IMR-90 (cell line): ENCODE measurements at regions not wholly inside any gene's neighbourhood (a gene's known extent, or its start where the extent isn't known, plus 50 kb on each side); places are given as distances from the start of the nearest gene placed in this dataset.

ENCODE experiments used
- ATAC-seq: fragments of 200-7000 bp; cut with Tn5 transposase; 2 replicates; pipeline ENCODE4 v1.9.1; 2020; ENCODE audit warnings: low read depth, mild to moderate bottlenecking, moderate library complexity
- BruUV-seq: library from RNA; stranded (reverse); fragments of 400-500 nt; replicated peaks from 2 replicates; lab custom pipeline; 2021; lab: Mats Ljungman, UMichigan
- CTCF ChIA-PET: fragments of 300-600 bp; formaldehyde crosslinking; extraction: SDS; loops from one replicate; lab custom pipeline; 2021; ENCODE audit warnings: antibody characterized with exemption; lab: Yijun Ruan, JAX
- POLR2A ChIA-PET: fragments of 300-600 bp; sonication (Branson Sonifier 250); formaldehyde crosslinking; loops from one replicate; lab custom pipeline; 2022; ENCODE audit warnings: antibody characterized with exemption; ENCODE audit not compliant: unreplicated experiment; lab: Charles Lee
- DNase-seq: peaks from one replicate; pipeline ENCODE4 v3.0.0; 2013
- H2AFZ ChIP-seq: replicated peaks from 2 replicates; pipeline ENCODE3; 2013; ENCODE audit warnings: low read length, mild to moderate bottlenecking; ENCODE audit not compliant: poor library complexity
- H2AK5ac ChIP-seq: 2 replicates; pipeline ENCODE4 v1.6.1; 2013; ENCODE audit warnings: low read depth, low read length, inconsistent platforms
- H2AK9ac ChIP-seq: replicated peaks from 2 replicates; pipeline ENCODE3; 2013; ENCODE audit warnings: mild to moderate bottlenecking, low read depth, low read length, moderate library complexity; ENCODE audit not compliant: poor library complexity
- H2BK120ac ChIP-seq: 2 replicates; pipeline ENCODE4 v1.6.1; 2013; ENCODE audit warnings: low read depth, low read length, inconsistent platforms
- H2BK15ac ChIP-seq: 3 replicates; pipeline ENCODE4 v1.6.1; 2013; ENCODE audit warnings: low read depth, low read length, inconsistent platforms
- H2BK20ac ChIP-seq: 2 replicates; pipeline ENCODE4 v1.6.1; 2013; ENCODE audit warnings: low read depth, mild to moderate bottlenecking, inconsistent platforms, low read length, moderate library complexity
- H2BK5ac ChIP-seq: 2 replicates; pipeline ENCODE4 v1.6.1; 2013; ENCODE audit warnings: mild to moderate bottlenecking, low read depth, low read length, inconsistent platforms; ENCODE audit not compliant: poor library complexity, severe bottlenecking
- H3K14ac ChIP-seq: replicated peaks from 2 replicates; pipeline ENCODE4 v1.6.1; 2013; ENCODE audit warnings: low read depth, low read length, inconsistent platforms
- H3K18ac ChIP-seq: 2 replicates; pipeline ENCODE4 v1.6.1; 2013; ENCODE audit warnings: low read depth, low read length, control low read depth
- H3K23ac ChIP-seq: 2 replicates; pipeline ENCODE4 v1.6.1; 2013; ENCODE audit warnings: low read depth, low read length, inconsistent platforms
- H3K27ac ChIP-seq: 2 replicates; pipeline ENCODE4 v1.5.1; 2013; ENCODE audit warnings: mild to moderate bottlenecking, control low read depth, low read length; ENCODE audit not compliant: insufficient read depth
- H3K27me3 ChIP-seq: 2 replicates; pipeline ENCODE4 v1.6.1; 2013; ENCODE audit warnings: low read length; ENCODE audit not compliant: control insufficient read depth, insufficient read depth
- H3K36me3 ChIP-seq: 2 replicates; pipeline ENCODE4 v1.6.1; 2013; ENCODE audit warnings: low read length, mixed read lengths; ENCODE audit not compliant: control insufficient read depth, insufficient read depth
- H3K4ac ChIP-seq: 2 replicates; pipeline ENCODE4 v1.6.1; 2013; ENCODE audit warnings: low read depth, low read length, inconsistent platforms
- H3K4me1 ChIP-seq: 2 replicates; pipeline ENCODE4 v1.6.1; 2013; ENCODE audit warnings: low read length, mixed read lengths; ENCODE audit not compliant: control insufficient read depth, insufficient read depth
- H3K4me2 ChIP-seq: 2 replicates; pipeline ENCODE4 v1.6.1; 2013; ENCODE audit warnings: low read depth, mild to moderate bottlenecking, control low read depth, low read length, moderate library complexity
- H3K4me3 ChIP-seq: 2 replicates; pipeline ENCODE4 v1.5.1; 2013; ENCODE audit warnings: low read depth, mild to moderate bottlenecking, control low read depth, low read length, moderate library complexity; ENCODE audit not compliant: insufficient read depth
- H3K56ac ChIP-seq: 2 replicates; pipeline ENCODE4 v1.6.1; 2013; ENCODE audit warnings: low read length, inconsistent platforms; ENCODE audit not compliant: insufficient read depth; ENCODE audit errors: extremely low read depth
- H3K79me1 ChIP-seq, 2 experiments: 2 replicates each; pipeline ENCODE4 v1.6.1; 2013; ENCODE audit warnings: low read length in 2 of 2, inconsistent platforms in 1 of 2, low read depth in 1 of 2
- H3K9ac ChIP-seq: 2 replicates; pipeline ENCODE4 v1.6.1; 2013; ENCODE audit warnings: low read depth, low read length, control low read depth
- H3K9me1 ChIP-seq: 2 replicates; pipeline ENCODE4 v1.6.1; 2013; ENCODE audit warnings: low read length, inconsistent platforms; ENCODE audit not compliant: insufficient read depth
- H3K9me3 ChIP-seq: 2 replicates; pipeline ENCODE4 v1.6.1; 2013; ENCODE audit warnings: low read length; ENCODE audit not compliant: control insufficient read depth, insufficient read depth
- H4K20me1 ChIP-seq: 2 replicates; pipeline ENCODE4 v1.6.1; 2013; ENCODE audit warnings: low read length, inconsistent platforms; ENCODE audit not compliant: insufficient read depth
- H4K5ac ChIP-seq: 2 replicates; pipeline ENCODE4 v1.6.1; 2013; ENCODE audit warnings: mild to moderate bottlenecking, low read depth, low read length, control low read depth
- H4K8ac ChIP-seq, 2 experiments: 2 replicates each; pipeline ENCODE4 v1.6.1; 2013; ENCODE audit warnings: low read depth in 2 of 2, low read length in 2 of 2, control low read depth in 1 of 2, inconsistent platforms in 1 of 2
- H4K91ac ChIP-seq: 2 replicates; pipeline ENCODE4 v1.6.1; 2013; ENCODE audit warnings: low read depth, low read length, inconsistent platforms; ENCODE audit not compliant: insufficient read depth
- CTCF ChIP-seq: conservative IDR thresholded peaks from 2 replicates; pipeline ENCODE4 v1.5.1; 2012; ENCODE audit warnings: mild to moderate bottlenecking, low read depth, low read length, improper control_type of control experiment
- MXI1 ChIP-seq: IDR thresholded peaks from 2 replicates; pipeline ENCODE4 v1.6.1; 2012; ENCODE audit warnings: low read depth, mild to moderate bottlenecking, low read length, moderate library complexity, borderline replicate concordance
- WGBS, 2 experiments: methylation state at CpG; one replicate each; pipeline versions ENCODE4 v1.1.5 to v1.1.7; 2013; ENCODE audit warnings: missing lambda C conversion rate in 2 of 2; ENCODE audit not compliant: insufficient read length in 1 of 2; ENCODE audit errors: extremely low coverage in 2 of 2; 5-methylcytosine and 5-hydroxymethylcytosine counted together
- dilution Hi-C: fragments of 300-500 bp; cut with HindIII; formaldehyde crosslinking; loops from one replicate; pipeline ENCODE4 v1.14.3; 2018; ENCODE audit warnings: low sequenced_read_pairs; ENCODE audit not compliant: unreplicated experiment
- in situ Hi-C: fragments of 300-500 bp; cut with MboI; formaldehyde crosslinking; loops from 3 replicates; pipeline ENCODE4 v1.14.3; 2019; ENCODE audit warnings: low sequenced_read_pairs, inconsistent platforms, mixed read lengths
- intact Hi-C: fragments of 100-400 bp; cut with micrococcal nuclease; formaldehyde crosslinking; loops from 2 replicates; pipeline ENCODE4 v1.10.0; 2022

- in situ Hi-C loops: no loop called here
- peak; percentile 33 for DNase-seq
- BruUV-seq: no TSS peak
- ATAC-seq: peak; percentile 45
- no peak overlapping the region for H3K14ac ChIP-seq
- H2AK9ac ChIP-seq: no peak overlapping the region
- peak overlapping the region; percentile 44 for H2BK20ac ChIP-seq
- 0 out of 4 replicates have a peak overlapping the region, but pooled peaks of 1 of the 2 experiments have one; percentile 4 for H4K8ac ChIP-seq
- H3K79me1 ChIP-seq: no peaks in the 10 kb centered on the region
- H4K5ac ChIP-seq: no peak overlapping the region
- peaks cover 4% of the 10 kb centered on the region; the same call in 1 of the 2 replicates for H3K4me1 ChIP-seq
- ChIA-PET CTCF (interaction anchor here (0.6 to 1.4 kb wide), 3 partner anchors 140 to 1948 kb away, joined by 3 read pairs; partner anchors contain the start of gene GMNC), POLR2A (no interaction called here)
- H3K27ac ChIP-seq: peak overlapping the region; percentile 29; the same call in 1 of the 2 replicates
- H3K27me3 ChIP-seq: no peaks in the 10 kb centered on the region
- no peaks in the 10 kb centered on the region for H4K20me1 ChIP-seq
- no peak overlapping the region for H3K4me2 ChIP-seq
- H4K91ac ChIP-seq: no peak overlapping the region
- H3K4ac ChIP-seq: no peak overlapping the region
- TF ChIP-seq MXI1: no peak
- TF ChIP-seq CTCF: no peak
- H3K9ac ChIP-seq: no peak overlapping the region
- H3K23ac ChIP-seq: no peak overlapping the region
- no peak overlapping the region for H2BK5ac ChIP-seq
- no peak overlapping the region for H2AFZ ChIP-seq
- intact Hi-C loops: no loop called here
- no peak overlapping the region for H2BK15ac ChIP-seq
- dilution Hi-C loops: no loop called here
- H2AK5ac ChIP-seq: no peak overlapping the region
- WGBS, 2 experiments: no CpG with 5 or more reads among the region's 4 CpGs
- 0 out of 2 replicates have a peak, but pooled peaks cover 4% of the 10 kb centered on the region for H3K9me1 ChIP-seq
- H3K9me3 ChIP-seq: no peaks in the 10 kb centered on the region
- H3K4me3 ChIP-seq: no peak overlapping the region
- no peak overlapping the region for H2BK120ac ChIP-seq
- H3K56ac ChIP-seq: no peak overlapping the region
- H3K18ac ChIP-seq: peak overlapping the region; percentile 65; the same call in 1 of the 2 replicates
- no peaks in the 10 kb centered on the region for H3K36me3 ChIP-seq
Observed at GRCh38 chr3:190722181-190722905, 140.2 kb downstream of the GMNC start.
